OCI-LY3 (cell line): ENCODE measurements at regions not wholly inside any gene's neighbourhood (a gene's known extent, or its start where the extent isn't known, plus 50 kb on each side); places are given as distances from the start of the nearest gene placed in this dataset.

Source experiments
- CTCF ChIP-seq: fragments of 200-600, 300-600 bp; sonication (generic); IDR thresholded peaks from 2 replicates; pipeline ENCODE4 v1.5.1; 2014; ENCODE audit warnings: antibody characterized with exemption, low read length, low read depth
- EZH2phosphoT487 ChIP-seq: fragments of 200-600 bp; shearing (Covaris generic); IDR thresholded peaks from 2 replicates; pipeline ENCODE4 v1.6.1; 2018; ENCODE audit warnings: antibody characterized with exemption, mixed run types, low read depth

DNA sequence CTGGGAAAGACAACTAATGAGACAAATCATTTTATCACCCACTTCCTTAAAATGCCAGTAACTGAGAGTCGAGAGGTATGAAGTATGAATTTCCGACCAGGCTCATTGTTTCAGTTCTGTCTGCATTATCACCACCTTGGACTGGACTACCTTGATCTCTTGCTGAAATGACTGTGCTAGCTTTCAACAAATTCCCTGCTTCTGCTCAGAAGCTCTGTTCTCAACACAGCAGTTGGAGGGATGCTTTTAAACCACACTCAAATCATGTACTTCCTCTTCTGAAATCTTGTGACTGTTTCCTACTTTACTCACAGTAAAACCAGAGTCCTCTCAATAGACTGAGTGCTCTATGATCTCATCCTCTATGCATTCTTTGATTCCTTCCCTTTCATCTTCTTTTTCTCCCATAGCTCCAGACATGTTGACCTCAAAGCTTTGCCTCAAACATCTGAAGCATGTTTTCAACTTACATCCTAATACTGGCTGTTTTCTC, 195.8 kb downstream of the KCNJ2 start:
- TF ChIP-seq CTCF: no peak
- TF ChIP-seq EZH2phosphoT487: no peak
